Breast epithelium (tissue), 4 donors: ENCODE measurements at regions not wholly inside any gene's neighbourhood (a gene's known extent, or its start where the extent isn't known, plus 50 kb on each side); places are given as distances from the start of the nearest gene placed in this dataset.

Source experiments
- DNase-seq, 2 donors: peaks; one replicate each; pipeline ENCODE4 v3.0.0-alpha.2; 2019; ENCODE audit warnings: low spot score in 2 of 2
- H3K27ac ChIP-seq, 2 donors: fragments of 200-600 bp; sonication (generic) in 1 of 2; one replicate each; pipeline ENCODE4 v1.5.1; 2016 to 2019; ENCODE audit warnings: mild to moderate bottlenecking in 1 of 2
- H3K27me3 ChIP-seq, 2 donors: fragments of 200-600 bp; sonication (generic) in 1 of 2; one replicate each; pipeline versions ENCODE4 v1.5.1 to v1.6.0; 2017 to 2019; ENCODE audit warnings: control low read depth in 1 of 2, mild to moderate bottlenecking in 1 of 2
- H3K36me3 ChIP-seq: fragments of 200-600 bp; one replicate; pipeline ENCODE4 v1.5.1; 2019
- H3K4me1 ChIP-seq, 2 donors: fragments of 200-600 bp; sonication (generic); one replicate each; pipeline ENCODE4 v1.5.1; 2016 to 2019; ENCODE audit warnings: control low read depth in 1 of 2
- H3K4me3 ChIP-seq, 3 donors: fragments of 200-600 bp; sonication (generic); 1 replicate in 2 of 3; 2 replicates in 1 of 3; pipeline ENCODE4 v1.5.1; 2016 to 2019; ENCODE audit warnings: mild to moderate bottlenecking in 3 of 3, moderate library complexity in 2 of 3
- H3K9me3 ChIP-seq, 2 donors: fragments of 200-600 bp; sonication (generic) in 1 of 2; one replicate each; pipeline ENCODE4 v1.5.1; 2016 to 2019; ENCODE audit warnings: control low read depth in 1 of 2
- POLR2A ChIP-seq: fragments of 450-650 bp; IDR thresholded peaks from one replicate; pipeline ENCODE4 v1.6.1; 2016; ENCODE audit warnings: antibody characterized with exemption, mild to moderate bottlenecking, moderate library complexity
- POLR2AphosphoS5 ChIP-seq, 3 donors: sonication (generic); formaldehyde crosslinking; IDR thresholded peaks; one replicate each; pipeline ENCODE4 v1.6.1; 2017; ENCODE audit warnings: antibody characterized with exemption in 3 of 3
- intact Hi-C: fragments of 100-400 bp; cut with DNase I; formaldehyde crosslinking; loops from one replicate; pipeline ENCODE4 v1.15.1; 2023; ENCODE audit warnings: low total_unique reads
- TF ChIP-seq, protein P1 (sequence below), 3 donors: fragments of 450-650 bp; IDR thresholded peaks; one replicate each; pipeline ENCODE4 v1.5.1; 2016 to 2017; ENCODE audit warnings: antibody characterized with exemption in 3 of 3, mild to moderate bottlenecking in 3 of 3, moderate library complexity in 3 of 3

DNA sequence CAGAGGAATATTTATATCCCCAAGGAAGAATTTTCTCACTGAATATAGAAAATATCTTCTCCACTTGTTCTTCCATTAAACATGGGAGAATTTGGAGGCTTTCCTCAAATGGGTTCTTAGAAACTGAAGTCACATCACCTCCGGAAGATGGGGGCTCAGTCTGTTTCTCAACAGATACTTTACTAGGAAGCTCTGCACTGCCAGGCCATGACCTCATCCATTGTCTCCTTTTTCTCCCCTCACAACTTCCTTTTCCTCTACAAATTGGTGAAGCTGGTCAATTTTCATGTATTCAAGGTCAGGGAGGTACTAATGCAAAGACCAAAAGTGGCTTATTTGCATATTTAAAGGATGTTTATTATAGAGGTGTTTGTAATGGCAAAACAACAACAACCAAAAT lies 173.1 kb downstream of the RNF152 start:
- Histone ChIP-seq H3K9me3 (no peaks in the 10 kb centered on the region), H3K27me3 (no peaks in the 10 kb centered on the region), H3K27ac (no peak overlapping the region), H3K4me3 (no peak overlapping the region), H3K4me1 (no peaks in the 10 kb centered on the region), H3K36me3 (no peaks in the 10 kb centered on the region)
- no peak for DNase-seq
- TF ChIP-seq POLR2A (no peak), POLR2AphosphoS5 (IDR thresholded peaks at IDR 0.05) (no peak)
- intact Hi-C loops: no loop called here

DNA sequence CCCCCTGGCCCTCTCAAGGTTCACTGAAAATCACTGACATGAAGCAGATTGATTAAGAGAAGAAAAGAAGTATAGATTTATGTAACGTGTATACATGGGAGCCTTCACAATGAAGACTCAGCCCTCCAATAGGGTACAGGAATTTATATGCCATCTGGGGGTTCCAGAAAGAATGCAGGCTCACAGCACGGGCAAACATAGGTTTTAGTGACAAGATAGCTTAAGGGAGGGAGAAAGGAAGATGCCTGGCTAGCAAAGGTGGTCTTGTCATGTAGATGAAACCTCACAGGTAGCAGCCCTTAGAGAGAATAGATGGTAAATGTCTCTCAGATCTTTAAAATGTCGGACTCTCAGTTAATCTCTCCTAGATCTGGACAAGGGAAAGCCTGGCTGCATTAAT lies 173.9 kb downstream of the RNF152 start:
- Histone ChIP-seq H3K27me3 (no peaks in the 10 kb centered on the region), H3K9me3 (no peaks in the 10 kb centered on the region), H3K27ac (no peak overlapping the region), H3K36me3 (no peaks in the 10 kb centered on the region), H3K4me1 (no peaks in the 10 kb centered on the region), H3K4me3 (no peak overlapping the region)
- DNase-seq: no peak
- TF ChIP-seq POLR2A (no peak), POLR2AphosphoS5 (IDR thresholded peaks at IDR 0.05) (no peak)
- TF ChIP-seq, protein P1, sequence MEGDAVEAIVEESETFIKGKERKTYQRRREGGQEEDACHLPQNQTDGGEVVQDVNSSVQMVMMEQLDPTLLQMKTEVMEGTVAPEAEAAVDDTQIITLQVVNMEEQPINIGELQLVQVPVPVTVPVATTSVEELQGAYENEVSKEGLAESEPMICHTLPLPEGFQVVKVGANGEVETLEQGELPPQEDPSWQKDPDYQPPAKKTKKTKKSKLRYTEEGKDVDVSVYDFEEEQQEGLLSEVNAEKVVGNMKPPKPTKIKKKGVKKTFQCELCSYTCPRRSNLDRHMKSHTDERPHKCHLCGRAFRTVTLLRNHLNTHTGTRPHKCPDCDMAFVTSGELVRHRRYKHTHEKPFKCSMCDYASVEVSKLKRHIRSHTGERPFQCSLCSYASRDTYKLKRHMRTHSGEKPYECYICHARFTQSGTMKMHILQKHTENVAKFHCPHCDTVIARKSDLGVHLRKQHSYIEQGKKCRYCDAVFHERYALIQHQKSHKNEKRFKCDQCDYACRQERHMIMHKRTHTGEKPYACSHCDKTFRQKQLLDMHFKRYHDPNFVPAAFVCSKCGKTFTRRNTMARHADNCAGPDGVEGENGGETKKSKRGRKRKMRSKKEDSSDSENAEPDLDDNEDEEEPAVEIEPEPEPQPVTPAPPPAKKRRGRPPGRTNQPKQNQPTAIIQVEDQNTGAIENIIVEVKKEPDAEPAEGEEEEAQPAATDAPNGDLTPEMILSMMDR (IDR thresholded peaks at IDR 0.05): no peak
- intact Hi-C loops: no loop called here

DNA sequence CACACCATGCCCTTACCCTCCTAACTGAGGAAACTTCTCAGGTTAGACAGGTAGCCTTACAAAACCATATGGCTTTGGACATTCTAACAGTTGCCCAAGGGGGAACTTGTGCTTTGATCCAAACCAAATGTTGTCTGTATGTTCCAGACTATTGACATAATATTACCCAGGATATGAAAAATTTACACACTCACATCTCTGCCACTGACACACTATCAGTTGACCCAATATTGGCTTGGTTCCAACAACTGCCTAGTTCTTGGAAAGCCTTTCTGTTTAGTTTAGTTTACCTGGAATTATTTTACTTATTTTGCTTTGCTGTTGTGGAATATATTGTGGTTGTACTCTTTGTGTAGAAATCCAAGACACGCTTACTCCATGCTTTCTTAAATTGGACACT lies 178.4 kb downstream of the RNF152 start:
- Histone ChIP-seq H3K4me1 (no peaks in the 10 kb centered on the region), H3K36me3 (no peaks in the 10 kb centered on the region), H3K9me3 (no peaks in the 10 kb centered on the region), H3K27ac (no peak overlapping the region), H3K27me3 (no peaks in the 10 kb centered on the region), H3K4me3 (no peak overlapping the region)
- intact Hi-C loops: no loop called here
- TF ChIP-seq POLR2AphosphoS5 (IDR thresholded peaks at IDR 0.05) (no peak), POLR2A (no peak)
- TF ChIP-seq, protein P1 (IDR thresholded peaks at IDR 0.05): no peak
- DNase-seq: no peak

DNA sequence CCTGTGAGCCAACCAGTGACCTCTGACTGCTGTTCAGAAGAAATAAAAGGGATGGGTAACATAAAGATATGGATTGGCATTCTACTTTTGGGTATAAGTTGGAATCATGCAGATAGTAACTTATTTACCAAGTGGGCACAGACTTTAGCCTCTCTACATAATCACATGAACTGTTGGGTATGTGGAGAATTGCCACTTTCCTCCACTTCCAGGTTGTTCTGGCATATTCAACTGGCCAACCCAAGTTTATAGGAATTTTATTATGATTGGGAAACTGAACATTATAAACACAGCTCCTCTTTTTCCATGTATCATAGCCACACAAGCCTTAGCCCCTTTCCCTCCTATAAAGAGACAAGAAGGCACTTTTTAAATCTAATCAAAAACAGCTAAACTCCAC lies 179.3 kb downstream of the RNF152 start:
- H3K36me3 ChIP-seq: no peaks in the 10 kb centered on the region
- TF ChIP-seq POLR2A (no peak), POLR2AphosphoS5 (IDR thresholded peaks at IDR 0.05) (no peak)
- TF ChIP-seq, protein P1 (IDR thresholded peaks at IDR 0.05): no peak
- H3K4me1 ChIP-seq: no peaks in the 10 kb centered on the region
- no peaks in the 10 kb centered on the region for H3K27me3 ChIP-seq
- H3K9me3 ChIP-seq: no peaks in the 10 kb centered on the region
- DNase-seq: no peak
- H3K4me3 ChIP-seq: no peak overlapping the region
- no peak overlapping the region for H3K27ac ChIP-seq
- intact Hi-C loops: no loop called here

DNA sequence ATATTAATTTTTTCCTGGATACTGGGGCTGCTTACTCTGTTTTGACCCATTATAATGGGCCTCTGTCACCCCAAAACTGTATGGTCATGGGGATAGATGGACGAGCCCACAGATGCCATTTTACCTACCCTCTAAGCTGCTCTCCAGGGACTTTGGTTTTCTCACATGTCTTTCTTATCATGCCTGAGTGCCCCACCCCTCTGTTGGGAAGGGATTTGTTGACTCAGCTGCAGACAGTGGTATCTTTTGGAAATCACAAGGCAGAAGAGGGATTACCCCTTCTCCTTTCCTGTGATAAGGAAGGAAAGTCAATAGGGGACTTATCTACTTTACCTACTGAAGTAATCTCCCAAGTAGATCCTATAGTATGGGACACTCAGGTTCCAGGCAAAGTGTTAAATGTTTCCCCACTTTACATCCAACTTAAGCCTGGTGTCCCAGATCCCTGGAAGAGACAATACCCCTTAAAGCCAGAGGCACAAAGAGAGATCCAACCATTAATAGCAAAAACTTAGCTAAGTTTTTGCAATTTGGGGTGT lies 182.7 kb downstream of the RNF152 start:
- Histone ChIP-seq H3K36me3 (no peaks in the 10 kb centered on the region), H3K9me3 (no peaks in the 10 kb centered on the region), H3K27me3 (no peaks in the 10 kb centered on the region), H3K4me1 (no peaks in the 10 kb centered on the region), H3K4me3 (no peak overlapping the region), H3K27ac (no peak overlapping the region)
- no peak for DNase-seq
- intact Hi-C loops: no loop called here
- TF ChIP-seq POLR2AphosphoS5 (IDR thresholded peaks at IDR 0.05): no peak
- TF ChIP-seq POLR2A: no peak
- TF ChIP-seq, protein P1 (IDR thresholded peaks at IDR 0.05): no peak
